Keratinocyte (primary cell): ENCODE measurements at regions not wholly inside any gene's neighbourhood (a gene's known extent, or its start where the extent isn't known, plus 50 kb on each side); places are given as distances from the start of the nearest gene placed in this dataset.

ENCODE experiments used
- DNase-seq: peaks from one replicate; pipeline ENCODE4 v3.0.0-alpha.2; 2011; ENCODE audit warnings: low read depth, missing footprints, low spot score
- FAIRE-seq: peaks from 2 replicates; lab custom pipeline; 2011; peaks lifted over from hg19 to GRCh38; lab: Jason Lieb, UNC
- H2AFZ ChIP-seq: 2 replicates; pipeline ENCODE4 v1.6.0; 2012; ENCODE audit warnings: low read length, control low read depth, inconsistent platforms; ENCODE audit not compliant: control insufficient read depth
- H3K27ac ChIP-seq: 2 replicates; pipeline ENCODE4 v1.5.1; 2011; ENCODE audit warnings: low read length; ENCODE audit not compliant: control insufficient read depth, insufficient read depth
- H3K27me3 ChIP-seq: 3 replicates; pipeline ENCODE4 v1.6.0; 2011; ENCODE audit warnings: low read length; ENCODE audit not compliant: control insufficient read depth, insufficient read depth; ENCODE audit errors: extremely low read depth
- H3K36me3 ChIP-seq, 2 experiments: 2 replicates in 1 of 2; 3 replicates in 1 of 2; pipeline ENCODE4 v1.5.1; 2011; ENCODE audit warnings: low read length in 2 of 2, mild to moderate bottlenecking in 1 of 2; ENCODE audit not compliant: control insufficient read depth in 2 of 2, insufficient read depth in 2 of 2; ENCODE audit errors: extremely low read depth in 1 of 2
- H3K4me1 ChIP-seq: 3 replicates; pipeline ENCODE4 v1.5.1; 2011; ENCODE audit warnings: low read length; ENCODE audit not compliant: control insufficient read depth, insufficient read depth; ENCODE audit errors: extremely low read depth
- H3K4me2 ChIP-seq: 3 replicates; pipeline ENCODE4 v1.6.0; 2011; ENCODE audit warnings: low read depth, low read length; ENCODE audit not compliant: control insufficient read depth, insufficient read depth; ENCODE audit errors: extremely low read depth
- H3K4me3 ChIP-seq, 3 experiments: fragments of 200-600 bp in 1 of 3; sonication (generic) in 1 of 3; 2 replicates in 2 of 3; 3 replicates in 1 of 3; pipeline ENCODE4 v1.5.1; 2011 to 2016; ENCODE audit warnings: low read length in 3 of 3, mild to moderate bottlenecking in 3 of 3, control low read depth in 2 of 3, inconsistent platforms in 1 of 3, low read depth in 1 of 3, mixed read lengths in 1 of 3, mixed run types in 1 of 3, moderate library complexity in 1 of 3; ENCODE audit not compliant: control insufficient read depth in 2 of 3, insufficient read depth in 2 of 3; ENCODE audit errors: extremely low read depth in 1 of 3
- H3K79me2 ChIP-seq: 2 replicates; pipeline ENCODE4 v1.6.0; 2012; ENCODE audit warnings: low read length; ENCODE audit not compliant: control insufficient read depth, insufficient read depth
- H3K9ac ChIP-seq: 3 replicates; pipeline ENCODE4 v1.6.0; 2011; ENCODE audit warnings: low read length; ENCODE audit not compliant: control insufficient read depth, insufficient read depth; ENCODE audit errors: extremely low read depth
- H3K9me1 ChIP-seq: 3 replicates; pipeline ENCODE4 v1.6.0; 2011; ENCODE audit warnings: low read length; ENCODE audit not compliant: control insufficient read depth, insufficient read depth; ENCODE audit errors: extremely low read depth
- H3K9me3 ChIP-seq: 2 replicates; pipeline ENCODE4 v1.5.1; 2012; ENCODE audit warnings: low read depth, low read length; ENCODE audit not compliant: control insufficient read depth
- H4K20me1 ChIP-seq: 3 replicates; pipeline ENCODE4 v1.6.0; 2011; ENCODE audit warnings: low read length; ENCODE audit not compliant: control insufficient read depth, insufficient read depth; ENCODE audit errors: extremely low read depth
- CTCF ChIP-seq, 3 experiments: IDR thresholded peaks in 1 of 3; conservative IDR thresholded peaks in 1 of 3; optimal IDR thresholded peaks in 1 of 3; 2 replicates in 2 of 3; 3 replicates in 1 of 3; pipeline versions ENCODE3 to v1.5.1; 2011; ENCODE audit warnings: low read length in 3 of 3, mild to moderate bottlenecking in 3 of 3, moderate library complexity in 2 of 3, control low read depth in 1 of 3, inconsistent platforms in 1 of 3; ENCODE audit not compliant: insufficient read depth in 2 of 3; ENCODE audit errors: extremely low read depth in 1 of 3
- EZH2 ChIP-seq: IDR thresholded peaks from one replicate; pipeline ENCODE4 v1.6.1; 2012; ENCODE audit warnings: inconsistent platforms, mild to moderate bottlenecking, low read length, moderate library complexity
- dilution Hi-C: fragments of 300-500 bp; cut with MboI; formaldehyde crosslinking; loops from one replicate; pipeline ENCODE4 v1.7.0; 2020; ENCODE audit warnings: low sequenced_read_pairs; ENCODE audit not compliant: extremely low pct_ligation_motif_present

- Histone ChIP-seq H3K9me1 (no peaks in the 10 kb centered on the region), H2AFZ (no peak overlapping the region), H3K4me3 (no peak overlapping the region), H3K4me2 (no peak overlapping the region), H3K27me3 (no peaks in the 10 kb centered on the region), H3K9ac (no peak overlapping the region), H3K9me3 (no peaks in the 10 kb centered on the region), H3K4me1 (no peaks in the 10 kb centered on the region), H3K36me3 (no peaks in the 10 kb centered on the region), H3K27ac (no peak overlapping the region), H4K20me1 (no peaks in the 10 kb centered on the region), H3K79me2 (no peaks in the 10 kb centered on the region)
- TF ChIP-seq CTCF (optimal IDR thresholded peaks at IDR 0.05 in 1 of 3, IDR thresholded peaks at IDR 0.05 in 1 of 3, conservative IDR thresholded peaks at IDR 0.05 in 1 of 3; ENCODE audit: extremely low read depth in 1 of 3, insufficient read depth in 2 of 3, low read length in 3 of 3), result no peak
- no peak for TF ChIP-seq EZH2
- DNase-seq (no peak), FAIRE-seq (no peak)
- dilution Hi-C loops, result no loop called here
These were observed 418.9 kb upstream of the MAF start for GRCh38 chr16:80019395-80019794.

GRCh38 chr16:80018466-80018865 lies 417.9 kb upstream of the MAF start:
- FAIRE-seq, result no peak
- dilution Hi-C loops, result no loop called here

More at GRCh38 chr16:80018466-80018865, 417.9 kb upstream of the MAF start:
- H3K4me2 ChIP-seq, result no peak overlapping the region
- no peaks in the 10 kb centered on the region for H3K79me2 ChIP-seq
- H3K9ac ChIP-seq, result no peak overlapping the region
- no peak overlapping the region for H3K27ac ChIP-seq
- no peak for TF ChIP-seq CTCF (optimal IDR thresholded peaks at IDR 0.05 in 1 of 3, IDR thresholded peaks at IDR 0.05 in 1 of 3, conservative IDR thresholded peaks at IDR 0.05 in 1 of 3; ENCODE audit: extremely low read depth in 1 of 3, insufficient read depth in 2 of 3, low read length in 3 of 3)
- no peak for TF ChIP-seq EZH2
- H3K36me3 ChIP-seq, result no peaks in the 10 kb centered on the region
- no peaks in the 10 kb centered on the region for H3K4me1 ChIP-seq
- no peaks in the 10 kb centered on the region for H4K20me1 ChIP-seq
- DNase-seq, result no peak
- H3K27me3 ChIP-seq, result no peaks in the 10 kb centered on the region
- no peak overlapping the region for H3K4me3 ChIP-seq
- H3K9me1 ChIP-seq, result no peaks in the 10 kb centered on the region
- H3K9me3 ChIP-seq, result no peaks in the 10 kb centered on the region
- H2AFZ ChIP-seq, result no peak overlapping the region
